NCI-H2196 treated with DMSO at 0.1 percent for 48 hours (cell line): ENCODE measurements at regions not wholly inside any gene's neighbourhood (a gene's known extent, or its start where the extent isn't known, plus 50 kb on each side); places are given as distances from the start of the nearest gene placed in this dataset.

Source experiments
- DNase-seq: peaks from one replicate; lab custom pipeline; 2025; ENCODE audit not compliant: unreplicated experiment; lab: John Stamatoyannopoulos, UW

DNA sequence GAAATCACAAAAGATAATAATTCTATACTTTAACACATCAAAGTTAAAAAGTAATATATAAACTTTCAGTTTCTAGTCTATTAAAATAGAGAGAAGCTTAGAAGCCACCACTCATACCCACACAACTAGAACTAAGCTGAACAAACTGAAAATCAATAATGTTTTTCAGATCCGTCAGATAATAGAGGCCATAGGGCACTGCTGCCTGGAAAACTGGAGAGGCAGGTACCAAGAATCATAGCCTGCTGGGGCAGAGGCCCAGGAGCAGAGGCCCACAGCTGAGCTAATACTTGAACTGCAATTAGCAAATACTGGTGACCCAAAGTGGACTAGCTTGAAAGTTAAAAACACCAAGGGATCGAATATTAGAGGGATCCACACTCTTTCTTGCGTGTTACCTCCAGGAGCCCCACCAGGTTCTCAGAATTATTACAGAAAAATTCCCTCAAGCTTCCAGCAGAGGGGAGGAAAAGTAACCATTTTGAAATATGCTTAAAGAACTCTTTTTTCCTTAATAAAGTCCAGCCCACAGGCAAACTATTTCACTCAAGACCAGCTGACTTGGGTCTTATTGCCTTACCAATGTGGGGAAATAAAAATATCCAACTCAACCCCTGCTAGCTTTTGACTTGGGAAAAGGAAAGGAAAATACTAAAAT lies 774.1 kb upstream of the IGFBP3 start:
- no peak for DNase-seq

DNA sequence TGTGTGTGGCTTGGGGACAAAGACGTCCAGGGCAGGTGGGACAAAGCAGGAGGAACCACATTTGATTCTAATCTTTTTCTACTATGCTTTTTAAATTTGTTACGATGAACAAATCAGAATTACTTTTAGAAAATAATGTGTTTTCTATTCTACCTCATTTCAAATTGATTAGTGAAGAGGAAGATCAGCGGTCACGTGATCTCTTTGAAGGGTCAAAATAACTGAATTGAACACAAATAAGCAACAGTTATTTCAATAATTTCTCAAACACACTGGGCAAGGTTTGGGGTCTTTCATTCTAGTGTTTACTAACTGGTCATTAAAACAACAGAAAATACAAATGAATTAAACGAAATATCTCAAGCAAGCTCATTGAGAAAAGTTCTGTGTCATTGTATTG lies 773.0 kb upstream of the IGFBP3 start:
- no peak for DNase-seq

DNA sequence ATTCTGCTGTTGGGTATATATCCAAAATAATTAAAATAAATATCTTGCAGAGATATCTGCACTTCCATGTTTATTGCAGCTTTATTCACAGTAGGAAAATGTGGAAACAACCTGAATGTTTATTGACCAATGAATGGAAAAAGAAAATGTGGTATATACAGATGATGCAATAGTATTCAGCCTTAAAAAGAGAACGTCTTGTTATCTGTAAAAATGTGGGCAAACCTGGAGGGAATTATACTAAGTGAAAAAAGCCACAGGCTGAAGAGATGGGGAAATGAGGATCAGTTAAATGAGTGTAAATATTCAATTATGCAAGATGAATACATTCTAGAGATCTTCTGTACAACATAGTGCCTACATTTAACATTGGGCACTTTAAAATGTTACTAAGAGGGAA lies 766.1 kb upstream of the IGFBP3 start:
- DNase-seq: no peak

DNA sequence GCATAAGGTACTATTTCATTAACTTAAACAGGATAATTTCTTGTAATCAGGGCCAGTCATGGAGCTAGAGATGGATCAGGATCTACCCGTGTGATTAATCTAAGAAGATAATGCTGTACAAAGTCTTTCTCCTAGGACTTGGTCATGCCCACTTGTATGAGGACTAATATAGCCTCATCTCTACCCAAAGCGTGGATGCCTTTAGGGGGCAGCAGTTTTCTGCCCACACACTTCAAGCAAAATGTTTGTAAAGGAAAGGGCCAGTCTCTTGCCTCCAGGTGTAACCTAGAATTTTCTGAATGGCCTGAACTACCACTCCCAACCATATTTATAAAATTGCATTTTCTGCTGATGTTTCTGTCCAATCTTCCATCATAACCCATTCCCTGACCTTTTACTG lies 764.0 kb upstream of the IGFBP3 start:
- DNase-seq: no peak

DNA sequence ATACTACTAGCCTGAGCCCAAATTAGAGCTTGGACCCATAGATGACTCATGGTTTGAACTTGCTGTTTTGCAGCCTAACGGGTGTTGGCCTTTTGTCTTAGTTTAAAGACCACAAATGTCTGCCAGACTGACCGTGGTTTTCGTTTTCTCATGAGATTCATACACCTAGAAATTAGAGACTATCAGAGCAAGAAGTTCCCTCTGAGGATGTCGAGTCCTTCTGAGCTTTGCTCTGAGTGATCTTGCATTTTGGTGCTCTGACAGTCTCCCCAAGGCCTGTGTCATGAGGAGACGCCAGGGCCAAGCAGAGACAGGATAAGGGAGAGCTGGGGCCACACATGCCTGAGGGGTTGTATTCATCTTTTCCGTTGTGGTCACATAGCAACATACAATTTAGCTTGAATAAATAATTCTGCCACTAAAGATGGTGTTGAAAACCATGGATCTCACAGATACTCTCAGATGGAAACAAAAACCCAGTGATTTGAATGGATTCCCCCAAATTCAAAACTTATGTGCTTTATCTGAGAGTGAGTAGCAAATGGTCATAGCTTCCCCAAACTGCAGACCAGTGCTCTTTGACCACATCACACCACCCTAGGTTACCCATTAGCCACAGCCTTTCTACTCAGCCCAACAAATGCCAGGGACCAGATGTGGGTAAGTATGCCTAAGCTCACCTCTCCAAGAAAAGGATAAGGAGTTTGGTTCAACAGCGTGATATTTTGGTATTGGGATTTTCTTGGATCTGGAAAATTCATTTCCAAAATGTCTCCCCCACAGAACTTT lies 762.0 kb upstream of the IGFBP3 start:
- no peak for DNase-seq

DNA sequence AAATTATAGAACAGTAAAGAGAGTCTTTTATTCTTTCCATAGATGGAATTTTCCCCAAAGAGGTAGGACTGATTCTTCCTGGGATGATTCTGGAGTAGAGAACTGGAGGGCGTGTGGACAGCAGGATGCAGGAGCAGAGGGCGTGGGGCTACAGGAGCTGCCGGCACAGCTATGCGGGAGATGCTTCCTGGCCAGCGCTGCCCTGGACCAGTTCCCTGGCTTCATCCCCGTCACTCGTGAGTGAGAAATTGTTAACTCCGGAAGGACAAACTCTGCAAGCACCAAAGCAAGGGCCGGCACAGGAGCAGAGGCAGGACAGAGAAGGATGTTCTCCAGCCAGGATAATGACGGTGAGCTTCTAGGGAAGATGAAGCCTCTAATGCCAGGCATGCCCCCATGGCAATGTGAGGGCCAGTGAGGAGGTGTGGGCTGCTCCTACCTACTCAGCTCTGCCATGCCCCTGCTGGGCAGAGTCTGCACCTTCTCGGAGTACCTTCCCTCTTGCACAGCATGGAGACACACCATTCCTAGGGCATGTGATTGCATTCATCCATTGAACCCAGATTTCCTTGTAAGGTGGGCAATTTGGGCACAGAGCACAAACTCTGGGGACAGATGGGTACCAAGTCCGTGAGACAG lies 760.9 kb upstream of the IGFBP3 start:
- no peak for DNase-seq

DNA sequence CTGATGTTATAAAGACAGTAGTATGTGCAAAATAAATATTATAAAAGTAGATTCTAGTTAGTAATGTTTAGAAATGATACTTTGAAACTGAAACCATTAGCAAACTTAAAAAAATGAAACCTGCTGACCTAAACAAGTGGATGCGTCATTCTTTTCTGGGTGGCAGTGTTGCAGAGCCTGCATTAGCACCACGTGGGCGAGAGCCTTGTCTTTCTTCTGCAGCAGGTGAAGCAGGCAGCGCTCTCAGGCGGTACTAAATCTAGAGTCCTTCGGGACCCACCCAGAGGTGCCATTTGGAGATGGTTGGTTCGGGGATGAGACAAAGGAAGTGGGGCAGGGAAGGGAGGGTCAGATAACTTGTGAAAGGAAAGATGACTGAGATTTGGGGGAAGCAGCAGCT lies 759.1 kb upstream of the IGFBP3 start:
- DNase-seq: no peak

DNA sequence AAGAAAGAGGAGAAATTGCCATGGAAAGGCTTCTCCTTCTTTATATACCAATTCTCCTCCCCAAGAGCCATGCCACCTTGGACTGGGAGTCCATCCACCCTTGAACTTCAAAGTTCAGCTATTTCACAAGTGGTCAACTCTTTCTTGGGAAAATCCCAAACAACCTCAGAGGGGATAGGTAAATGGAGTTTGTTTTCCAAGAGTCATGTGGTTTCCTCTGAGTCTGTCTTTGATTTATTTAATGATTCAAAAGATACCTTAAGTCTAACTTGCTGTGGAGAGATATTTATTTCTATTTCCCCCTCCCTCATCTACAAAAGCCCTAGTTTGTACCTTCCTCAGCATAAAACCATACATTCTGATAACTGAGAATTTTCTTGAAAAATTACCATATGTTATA lies 758.6 kb upstream of the IGFBP3 start:
- no peak for DNase-seq

DNA sequence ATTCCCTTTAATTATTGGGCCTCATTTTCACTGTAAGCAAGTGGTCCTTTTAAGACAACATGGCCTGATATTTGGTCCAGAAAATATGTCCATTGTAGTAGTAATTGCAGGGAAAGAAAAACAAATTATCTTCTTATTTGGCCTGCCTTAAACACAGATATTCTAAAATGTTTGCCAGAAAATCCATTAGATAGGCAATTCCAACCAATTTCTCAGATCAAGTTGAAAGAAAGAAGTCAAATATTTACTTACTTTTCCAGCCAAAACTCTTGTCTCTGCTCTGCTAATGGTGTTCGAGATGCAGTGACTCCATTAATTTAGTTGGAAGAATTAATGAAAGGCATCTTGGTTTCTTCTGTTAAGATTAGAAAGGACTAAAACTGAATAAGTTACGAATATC lies 757.3 kb upstream of the IGFBP3 start:
- no peak for DNase-seq

DNA sequence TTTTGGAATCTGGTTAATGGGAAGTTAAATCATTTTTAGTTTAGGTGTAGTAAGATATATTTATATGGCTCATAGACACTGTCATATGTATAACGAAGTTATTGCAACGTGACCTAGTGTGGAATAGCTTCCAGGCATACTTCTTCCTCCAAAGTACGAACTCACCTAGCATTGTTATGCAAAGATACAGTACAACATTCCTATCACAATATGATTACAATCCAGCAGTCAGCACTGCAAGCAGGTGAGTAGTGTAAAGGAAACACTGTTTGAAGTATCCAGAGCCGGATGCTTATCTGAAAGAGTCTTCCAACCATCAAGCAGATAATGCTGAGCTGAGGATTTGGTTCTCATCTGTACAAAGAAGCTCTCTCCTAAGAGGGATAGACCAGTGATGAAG lies 754.4 kb upstream of the IGFBP3 start:
- no peak for DNase-seq

DNA sequence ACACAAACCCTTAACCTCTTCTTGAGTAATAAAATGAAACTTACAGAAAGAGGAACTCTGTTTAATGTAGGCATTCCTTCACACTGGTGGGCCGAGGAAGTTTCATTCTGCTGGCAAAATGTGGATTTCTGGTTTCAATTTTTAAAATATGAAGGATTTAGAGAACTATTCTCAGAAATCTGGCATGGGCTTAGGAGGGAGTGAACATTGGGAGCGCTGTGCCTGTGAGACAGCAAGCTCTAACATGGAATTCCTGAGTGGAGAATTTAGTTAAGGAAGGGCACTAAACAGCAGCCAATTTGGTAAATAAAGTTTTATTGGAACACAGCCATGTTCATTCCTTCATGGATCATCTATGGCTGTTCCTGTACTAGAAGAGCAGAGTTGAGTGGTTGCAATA lies 751.8 kb upstream of the IGFBP3 start:
- DNase-seq: no peak

DNA sequence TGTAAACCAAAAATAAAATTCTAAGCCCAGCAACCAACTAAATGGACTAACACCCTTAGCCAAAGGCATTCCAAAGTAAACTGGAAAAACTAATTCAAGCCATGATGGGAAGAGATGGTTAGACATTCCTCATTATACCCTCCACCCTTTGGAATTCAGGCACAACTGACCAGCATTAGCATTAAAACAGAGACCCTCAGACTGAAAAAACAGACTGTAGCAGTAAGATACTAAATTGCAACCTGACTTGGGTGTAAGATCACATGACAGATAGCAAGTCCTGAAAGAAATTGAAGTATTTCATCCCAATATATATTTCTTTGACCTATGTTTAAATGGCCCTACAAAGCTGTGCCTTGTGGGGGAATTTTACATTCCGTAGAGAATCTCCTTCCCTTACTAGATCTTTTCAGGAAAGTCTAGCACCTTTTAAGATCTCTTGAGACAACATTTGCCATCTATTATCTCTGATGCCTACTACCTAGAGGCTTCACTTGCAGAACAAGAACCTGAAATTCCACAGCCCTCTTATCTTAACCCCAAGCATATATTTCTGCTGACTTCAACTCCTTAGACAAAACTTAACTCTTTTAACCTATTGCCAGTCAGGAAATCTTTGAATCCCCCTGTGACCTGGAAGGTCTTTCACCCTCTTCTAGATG lies 750.2 kb upstream of the IGFBP3 start:
- DNase-seq: no peak

DNA sequence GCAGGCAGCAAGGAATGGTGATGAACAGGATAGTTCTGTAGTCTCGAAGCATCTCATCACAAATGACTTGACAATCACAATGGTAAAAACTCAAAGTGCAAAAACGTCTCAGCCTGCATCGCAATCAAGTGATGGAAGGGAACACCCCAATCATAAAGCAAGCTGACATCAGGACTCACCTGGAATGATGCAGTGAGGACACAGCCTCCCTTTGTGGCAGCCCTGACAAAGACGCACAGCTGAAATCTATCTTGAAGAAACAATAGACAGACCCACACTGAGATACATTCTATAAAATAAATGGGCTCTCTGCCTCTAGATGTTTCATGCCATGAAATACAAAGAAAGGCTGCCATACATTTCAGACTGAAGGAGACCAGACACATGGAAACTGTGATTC lies 748.0 kb upstream of the IGFBP3 start:
- no peak for DNase-seq

DNA sequence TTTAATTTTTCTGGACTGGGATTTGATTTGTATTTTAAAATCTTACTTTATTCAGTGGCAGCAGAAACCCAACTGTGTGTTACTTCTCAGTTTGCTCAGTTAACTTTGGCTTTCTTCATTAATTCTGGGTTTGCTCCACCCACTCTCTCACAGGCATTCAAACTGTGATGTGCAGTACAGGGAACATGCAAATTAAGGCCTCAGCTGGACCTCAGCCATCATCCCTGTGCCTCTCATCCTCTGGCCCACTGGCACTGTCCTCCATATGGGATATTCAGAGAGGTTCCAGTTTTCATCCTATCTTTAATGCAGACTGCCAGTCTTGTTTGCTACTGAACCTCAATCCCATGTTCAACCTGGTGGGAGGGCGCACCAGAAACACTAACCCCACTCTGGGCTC lies 743.4 kb upstream of the IGFBP3 start:
- no peak for DNase-seq

DNA sequence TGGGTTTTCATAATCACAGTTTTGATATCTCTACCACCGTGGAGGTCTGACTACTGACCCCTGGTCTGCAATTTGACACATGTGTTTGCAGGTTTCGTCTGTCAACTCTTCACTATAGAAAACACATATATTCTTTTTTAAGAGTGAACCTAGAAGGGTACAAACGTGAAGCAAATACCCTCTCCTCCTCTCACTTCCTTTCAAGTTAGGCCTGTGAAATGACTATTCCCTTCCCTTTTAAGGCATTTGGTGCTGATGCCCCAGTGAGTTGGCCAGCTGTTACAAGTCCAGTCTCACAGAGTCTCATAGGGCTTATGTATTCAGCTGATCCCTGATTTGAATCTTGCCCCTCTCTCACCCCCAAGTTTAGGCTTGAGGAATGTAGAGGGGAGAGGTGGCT lies 742.0 kb upstream of the IGFBP3 start:
- DNase-seq: no peak

DNA sequence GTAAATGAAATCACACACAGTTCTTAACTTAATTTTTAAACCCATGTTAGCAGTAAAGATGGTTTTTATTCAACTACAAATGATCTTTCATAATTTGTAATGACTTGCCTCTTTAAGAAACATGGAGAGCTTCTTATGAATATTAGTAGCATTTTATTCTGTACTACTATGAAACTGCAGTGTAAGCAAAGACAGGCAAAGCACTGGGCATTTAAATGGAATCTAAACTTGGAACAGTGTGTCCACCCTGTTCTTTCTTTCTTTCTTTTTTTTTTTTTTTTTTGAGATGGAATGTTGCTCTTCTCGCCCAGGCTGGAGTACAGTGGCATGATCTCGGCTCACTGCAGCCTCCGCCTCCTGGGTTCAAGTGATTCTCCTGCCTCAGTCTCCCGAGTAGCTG lies 740.4 kb upstream of the IGFBP3 start:
- DNase-seq: no peak

DNA sequence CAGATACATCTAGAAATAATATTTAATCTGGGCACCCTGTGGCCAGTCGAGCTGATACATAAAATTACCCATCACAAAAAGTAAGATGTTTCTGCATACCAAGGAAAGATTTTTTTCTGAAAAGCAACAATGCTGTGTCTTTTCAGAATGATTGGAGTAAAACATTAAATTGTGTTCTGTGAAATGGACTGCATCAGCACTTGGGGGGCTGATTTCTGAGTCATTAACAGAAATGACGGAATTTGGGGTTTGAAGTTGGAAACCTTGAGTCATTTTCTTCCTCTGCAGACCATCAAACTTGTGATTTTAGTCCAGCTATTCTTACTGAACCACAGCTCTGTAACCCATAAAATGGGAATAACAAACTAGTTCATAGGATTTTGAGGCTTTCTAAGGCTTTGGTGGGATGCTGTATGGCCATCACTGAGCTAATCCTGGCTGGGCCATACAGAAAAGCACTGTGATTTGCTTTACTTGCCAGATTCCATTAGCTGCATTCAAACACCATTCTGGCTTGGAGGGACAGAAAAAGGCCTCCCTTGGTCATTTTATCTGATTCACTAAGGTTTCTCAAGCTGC lies 739.4 kb upstream of the IGFBP3 start:
- no peak for DNase-seq

DNA sequence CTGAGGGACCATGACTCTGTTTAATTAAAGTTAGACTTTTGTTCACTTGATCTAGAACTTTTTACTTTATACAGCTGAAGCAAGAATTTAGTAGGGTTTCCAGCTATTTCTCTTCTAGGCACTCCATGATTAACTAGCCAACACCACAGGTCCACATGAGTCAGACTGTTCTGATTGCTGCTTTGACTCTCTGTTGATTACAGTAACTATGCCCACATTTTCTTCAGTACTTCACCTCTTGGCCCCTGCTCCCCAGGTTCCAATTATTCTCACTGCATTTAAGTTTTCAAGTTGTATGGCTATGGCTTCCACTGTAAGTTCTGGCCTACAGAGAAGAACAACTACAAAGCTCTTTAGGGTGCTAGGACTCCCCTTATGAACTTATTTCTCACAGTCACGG lies 737.2 kb upstream of the IGFBP3 start:
- no peak for DNase-seq

DNA sequence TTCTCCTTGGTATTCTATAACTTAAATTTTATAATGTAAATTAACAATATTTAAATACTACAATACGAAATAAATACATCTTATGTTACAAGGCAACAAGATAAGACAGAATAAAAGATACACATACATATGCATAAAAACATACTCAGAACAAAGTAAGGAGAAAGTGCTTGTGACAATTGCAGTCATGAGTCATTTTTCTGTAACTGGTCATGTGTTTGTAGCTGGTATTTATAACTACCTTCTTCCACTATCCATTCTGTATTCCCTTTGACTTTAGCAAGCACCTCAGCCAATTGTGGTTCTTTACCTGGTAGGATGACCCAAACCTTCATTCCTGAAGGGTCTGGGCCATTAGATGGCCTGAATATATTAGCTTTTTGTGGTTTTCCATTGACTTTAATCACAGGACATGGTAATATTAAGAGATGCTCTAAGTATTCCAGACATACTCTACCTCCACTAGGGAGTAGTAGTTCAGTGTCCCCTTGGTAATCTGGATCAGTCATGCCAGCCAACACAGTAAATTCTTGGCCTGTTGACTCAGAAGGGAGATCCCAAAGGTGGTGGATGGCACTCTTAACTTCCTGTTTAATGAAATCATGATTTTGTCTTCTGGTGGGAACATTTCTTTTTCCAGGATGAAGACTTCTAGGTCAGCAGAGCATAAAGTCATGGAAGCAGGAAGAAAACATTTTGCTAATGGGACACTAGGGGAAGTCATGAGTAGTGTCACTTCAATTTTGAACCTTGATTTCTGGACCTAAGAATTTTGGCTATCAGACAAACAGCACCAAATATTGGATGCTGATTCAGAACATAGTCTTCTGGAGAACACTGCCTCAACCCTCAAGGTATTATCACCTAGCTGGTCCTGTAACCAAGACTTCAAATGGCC lies 733.7 kb upstream of the IGFBP3 start:
- DNase-seq: no peak

DNA sequence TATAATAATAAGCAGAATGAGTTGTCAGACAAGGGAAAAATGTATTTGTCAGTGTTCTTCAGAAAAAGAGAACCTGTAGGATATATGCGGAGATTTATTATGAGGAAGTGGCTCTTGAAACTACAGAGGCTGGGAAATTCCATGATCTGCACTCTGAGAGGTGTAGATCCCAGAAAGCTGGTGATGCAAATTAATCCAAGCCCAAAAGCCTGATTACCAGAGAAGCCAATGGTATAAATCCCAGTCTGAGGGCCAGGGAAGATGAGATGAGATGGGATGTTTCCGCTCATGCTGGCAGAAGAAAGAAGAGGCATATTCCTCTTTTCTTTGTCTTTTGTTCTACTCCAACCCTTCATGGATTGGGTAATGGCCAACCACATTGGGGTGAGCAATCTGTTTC lies 732.8 kb upstream of the IGFBP3 start:
- DNase-seq: no peak

DNA sequence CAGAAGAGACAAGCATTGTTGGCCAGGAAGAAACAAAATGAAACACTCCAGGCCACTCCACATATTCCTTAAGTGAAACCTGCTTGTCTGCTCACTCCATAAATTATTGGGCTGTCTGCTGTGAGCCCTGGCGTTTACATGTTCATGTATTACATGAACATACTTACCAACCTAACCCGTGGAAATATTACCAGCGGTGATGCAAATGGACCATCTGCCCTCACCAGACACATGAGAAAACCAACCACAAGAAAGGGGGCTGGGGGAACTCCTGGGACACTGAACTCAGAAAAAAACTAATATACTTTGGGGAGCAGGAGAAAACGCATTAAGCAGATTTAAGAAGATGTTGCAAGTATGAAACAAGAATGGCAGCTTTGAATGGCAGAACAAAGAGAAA lies 731.2 kb upstream of the IGFBP3 start:
- no peak for DNase-seq
